Thoracic aorta (tissue), 2 donors: ENCODE measurements at regions not wholly inside any gene's neighbourhood (a gene's known extent, or its start where the extent isn't known, plus 50 kb on each side); places are given as distances from the start of the nearest gene placed in this dataset.

Source experiments
- ATAC-seq: fragments of 150-250 bp; one replicate; pipeline ENCODE4 v1.8.0; 2017; ENCODE audit warnings: low read depth; ENCODE audit not compliant: insufficient number of reproducible peaks, low FRiP score
- DNase-seq: peaks from one replicate; pipeline ENCODE4 v3.0.0-alpha.2; 2020; ENCODE audit warnings: low spot score
- H3K27ac ChIP-seq, 2 donors: fragments of 200-600 bp; sonication (generic); 1 replicate in 1 of 2; 2 replicates in 1 of 2; pipeline ENCODE4 v1.5.1; 2016; ENCODE audit warnings: mild to moderate bottlenecking in 2 of 2, moderate library complexity in 2 of 2
- H3K27me3 ChIP-seq: fragments of 200-600 bp; sonication (generic); replicated peaks from 2 replicates; pipeline ENCODE4 v1.6.0; 2016; ENCODE audit warnings: mild to moderate bottlenecking; ENCODE audit not compliant: insufficient read depth
- H3K36me3 ChIP-seq: fragments of 200-600 bp; sonication (generic); one replicate; pipeline ENCODE4 v1.5.1; 2016
- H3K4me1 ChIP-seq, 2 donors: fragments of 200-600 bp; sonication (generic); 1 replicate in 1 of 2; 2 replicates in 1 of 2; pipeline versions ENCODE4 v1.5.1 to v1.6.0; 2016; ENCODE audit warnings: low read depth in 2 of 2, mild to moderate bottlenecking in 1 of 2; ENCODE audit not compliant: control insufficient read depth in 1 of 2
- H3K4me3 ChIP-seq: fragments of 200-600 bp; sonication (generic); 2 replicates; pipeline ENCODE4 v1.5.1; 2016; ENCODE audit warnings: mild to moderate bottlenecking
- H3K9me3 ChIP-seq: fragments of 200-600 bp; sonication (generic); 2 replicates; pipeline ENCODE4 v1.5.1; 2016
- CTCF ChIP-seq: fragments of 200-600 bp; sonication (generic); IDR thresholded peaks from one replicate; pipeline ENCODE4 v1.5.1; 2019; ENCODE audit warnings: antibody characterized with exemption

- no peaks in the 10 kb centered on the region for H3K27me3 ChIP-seq
- H3K4me3 ChIP-seq: no peak overlapping the region
- DNase-seq (no peak), ATAC-seq (no peak)
- no peak overlapping the region for H3K27ac ChIP-seq
- no peaks in the 10 kb centered on the region for H3K9me3 ChIP-seq
- TF ChIP-seq CTCF: no peak
- H3K4me1 ChIP-seq: no peaks in the 10 kb centered on the region
- no peaks in the 10 kb centered on the region for H3K36me3 ChIP-seq
These were observed 87.2 kb downstream of the RMI1 start for GRCh38 chr9:84067821-84068220.

- Histone ChIP-seq H3K4me3 (no peak overlapping the region), H3K27ac (no peak overlapping the region), H3K36me3 (no peaks in the 10 kb centered on the region), H3K4me1 (no peaks in the 10 kb centered on the region), H3K27me3 (no peaks in the 10 kb centered on the region), H3K9me3 (no peaks in the 10 kb centered on the region)
- ATAC-seq (no peak), DNase-seq (no peak)
- no peak for TF ChIP-seq CTCF
These were observed 88.3 kb downstream of the RMI1 start for GRCh38 chr9:84068872-84069271.

GRCh38 chr9:84070590-84070989, 90.0 kb downstream of the RMI1 start:
- H3K9me3 ChIP-seq: no peaks in the 10 kb centered on the region
- ATAC-seq (no peak), DNase-seq (no peak)
- no peaks in the 10 kb centered on the region for H3K4me1 ChIP-seq
- no peaks in the 10 kb centered on the region for H3K27me3 ChIP-seq
- H3K36me3 ChIP-seq: no peaks in the 10 kb centered on the region
- no peak for TF ChIP-seq CTCF
- H3K4me3 ChIP-seq: no peak overlapping the region
- H3K27ac ChIP-seq: no peak overlapping the region

GRCh38 chr9:84072621-84073180, 92.1 kb downstream of the RMI1 start:
- H3K36me3 ChIP-seq: no peaks in the 10 kb centered on the region
- ATAC-seq: no peak
- H3K27ac ChIP-seq: no peak overlapping the region
- H3K9me3 ChIP-seq: no peaks in the 10 kb centered on the region
- DNase-seq: no peak
- H3K4me3 ChIP-seq: no peak overlapping the region
- no peaks in the 10 kb centered on the region for H3K27me3 ChIP-seq
- TF ChIP-seq CTCF: no peak
- no peaks in the 10 kb centered on the region for H3K4me1 ChIP-seq

- no peaks in the 10 kb centered on the region for H3K4me1 ChIP-seq
- H3K36me3 ChIP-seq: no peaks in the 10 kb centered on the region
- H3K4me3 ChIP-seq: no peak overlapping the region
- no peaks in the 10 kb centered on the region for H3K27me3 ChIP-seq
- no peak overlapping the region for H3K27ac ChIP-seq
- no peak for ATAC-seq
- TF ChIP-seq CTCF: no peak
- no peaks in the 10 kb centered on the region for H3K9me3 ChIP-seq
- DNase-seq: no peak
These were observed 94.4 kb downstream of the RMI1 start for GRCh38 chr9:84075004-84075403.
